ENCODE measurements at regions not wholly inside any gene's neighbourhood (a gene's known extent, or its start where the extent isn't known, plus 50 kb on each side); places are given as distances from the start of the nearest gene placed in this dataset.

GRCh38 chr16:54652201-54652770 lies 278.4 kb upstream of the IRX5 start:
- no peak overlapping the region for H3K27ac Mint-ChIP-seq
- DNase-seq (no peak), ATAC-seq (ENCODE audit: low read depth in 2 of 2) (no peak)
- peaks cover 6% of the 10 kb centered on the region for H3K27me3 ChIP-seq (ENCODE audit: control insufficient read depth, insufficient read depth, low read length)
- peaks cover 0 to 6% (median 0%) of the 10 kb centered on the region in 7 donors for H3K9me3 Mint-ChIP-seq
- no peaks in the 10 kb centered on the region for H3K9me3 ChIP-seq (ENCODE audit: control insufficient read depth in 2 of 2, low read length in 2 of 2)
- no peaks in the 10 kb centered on the region for H3K36me3 Mint-ChIP-seq
- H3K4me1 ChIP-seq (ENCODE audit: control insufficient read depth, insufficient read depth, low read length, poor library complexity, severe bottlenecking), result no peaks in the 10 kb centered on the region
- H3K36me3 ChIP-seq (ENCODE audit: control insufficient read depth, insufficient read depth, low read length), result no peaks in the 10 kb centered on the region
- H3K4me3 Mint-ChIP-seq, result no peak overlapping the region
- H3K27ac ChIP-seq (ENCODE audit: insufficient read depth, low read length, poor library complexity, severe bottlenecking), result no peak overlapping the region
- peaks cover 13% of the 10 kb centered on the region for H3K27me3 Mint-ChIP-seq
- H3K4me1 Mint-ChIP-seq, result no peaks in the 10 kb centered on the region
- H3K4me3 ChIP-seq (ENCODE audit: low read depth, low read length), result no peak overlapping the region

GRCh38 chr16:54651440-54652195 lies 279.0 kb upstream of the IRX5 start:
- peaks cover 0 to 5% (median 0%) of the 10 kb centered on the region in 7 donors for H3K9me3 Mint-ChIP-seq
- Histone ChIP-seq H3K27ac (ENCODE audit: insufficient read depth, low read length, poor library complexity, severe bottlenecking) (no peak overlapping the region), H3K36me3 (ENCODE audit: control insufficient read depth, insufficient read depth, low read length) (no peaks in the 10 kb centered on the region), H3K4me3 (ENCODE audit: low read depth, low read length) (no peak overlapping the region), H3K9me3 (ENCODE audit: control insufficient read depth in 2 of 2, low read length in 2 of 2) (no peaks in the 10 kb centered on the region), H3K27me3 (ENCODE audit: control insufficient read depth, insufficient read depth, low read length) (peaks cover 6% of the 10 kb centered on the region), H3K4me1 (ENCODE audit: control insufficient read depth, insufficient read depth, low read length, poor library complexity, severe bottlenecking) (no peaks in the 10 kb centered on the region)
- H3K36me3 Mint-ChIP-seq, result no peaks in the 10 kb centered on the region
- peaks cover 14% of the 10 kb centered on the region for H3K27me3 Mint-ChIP-seq
- ATAC-seq (ENCODE audit: low read depth in 2 of 2) (no peak), DNase-seq (no peak)
- no peak overlapping the region for H3K27ac Mint-ChIP-seq
- H3K4me3 Mint-ChIP-seq, result no peak overlapping the region
- no peaks in the 10 kb centered on the region for H3K4me1 Mint-ChIP-seq

DNA sequence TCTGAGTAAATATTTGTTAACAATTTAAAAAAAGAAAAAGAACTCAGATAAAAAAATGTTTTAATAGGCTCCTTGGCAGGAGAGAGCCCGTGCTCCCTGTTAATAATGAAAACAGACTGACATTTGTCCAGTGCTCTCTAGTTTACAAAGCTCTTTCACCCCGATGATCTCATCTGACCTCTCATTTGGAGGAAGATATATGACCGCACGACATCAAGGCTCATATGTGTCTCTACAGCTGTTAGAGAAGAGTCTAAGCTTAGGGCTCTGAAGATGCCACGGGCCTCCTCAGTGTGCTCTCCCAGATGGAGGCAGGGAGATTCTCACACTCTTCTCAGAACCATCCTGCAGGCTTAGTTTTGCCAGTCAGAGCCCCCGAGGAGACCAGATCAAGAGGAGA lies 280.8 kb upstream of the IRX5 start:
- Histone ChIP-seq H3K27me3 (ENCODE audit: control insufficient read depth, insufficient read depth, low read length) (no peaks in the 10 kb centered on the region), H3K4me3 (ENCODE audit: low read depth, low read length) (no peak overlapping the region), H3K9me3 (ENCODE audit: control insufficient read depth in 2 of 2, low read length in 2 of 2) (no peaks in the 10 kb centered on the region), H3K4me1 (ENCODE audit: control insufficient read depth, insufficient read depth, low read length, poor library complexity, severe bottlenecking) (no peaks in the 10 kb centered on the region), H3K27ac (ENCODE audit: insufficient read depth, low read length, poor library complexity, severe bottlenecking) (no peak overlapping the region), H3K36me3 (ENCODE audit: control insufficient read depth, insufficient read depth, low read length) (no peaks in the 10 kb centered on the region)
- ATAC-seq (ENCODE audit: low read depth in 2 of 2) (no peak), DNase-seq (no peak)
- H3K9me3 Mint-ChIP-seq, result peaks cover 0 to 2% (median 0%) of the 10 kb centered on the region in 7 donors
- H3K4me3 Mint-ChIP-seq, result no peak overlapping the region
- H3K27me3 Mint-ChIP-seq, result peaks cover 8% of the 10 kb centered on the region
- H3K27ac Mint-ChIP-seq, result no peak overlapping the region
- H3K4me1 Mint-ChIP-seq, result no peaks in the 10 kb centered on the region
- no peaks in the 10 kb centered on the region for H3K36me3 Mint-ChIP-seq

GRCh38 chr16:54648575-54648974 lies 282.1 kb upstream of the IRX5 start:
- Mint-ChIP-seq H3K27ac (no peak overlapping the region), H3K9me3 (peaks cover 0 to 2% (median 0%) of the 10 kb centered on the region in 7 donors), H3K27me3 (peaks cover 8% of the 10 kb centered on the region), H3K4me3 (no peak overlapping the region), H3K36me3 (no peaks in the 10 kb centered on the region), H3K4me1 (no peaks in the 10 kb centered on the region)
- Histone ChIP-seq H3K9me3 (ENCODE audit: control insufficient read depth in 2 of 2, low read length in 2 of 2) (no peaks in the 10 kb centered on the region), H3K36me3 (ENCODE audit: control insufficient read depth, insufficient read depth, low read length) (no peaks in the 10 kb centered on the region), H3K27ac (ENCODE audit: insufficient read depth, low read length, poor library complexity, severe bottlenecking) (no peak overlapping the region), H3K27me3 (ENCODE audit: control insufficient read depth, insufficient read depth, low read length) (no peaks in the 10 kb centered on the region), H3K4me1 (ENCODE audit: control insufficient read depth, insufficient read depth, low read length, poor library complexity, severe bottlenecking) (no peaks in the 10 kb centered on the region), H3K4me3 (ENCODE audit: low read depth, low read length) (no peak overlapping the region)
- DNase-seq (no peak), ATAC-seq (ENCODE audit: low read depth in 2 of 2) (no peak)

- Mint-ChIP-seq H3K9me3 (peaks cover 0 to 2% (median 0%) of the 10 kb centered on the region in 7 donors), H3K4me3 (no peak overlapping the region), H3K4me1 (no peaks in the 10 kb centered on the region), H3K27ac (no peak overlapping the region), H3K27me3 (peaks cover 8% of the 10 kb centered on the region), H3K36me3 (no peaks in the 10 kb centered on the region)
- no peak overlapping the region for H3K27ac ChIP-seq (ENCODE audit: insufficient read depth, low read length, poor library complexity, severe bottlenecking)
- H3K4me3 ChIP-seq (ENCODE audit: low read depth, low read length), result no peak overlapping the region
- H3K36me3 ChIP-seq (ENCODE audit: control insufficient read depth, insufficient read depth, low read length), result no peaks in the 10 kb centered on the region
- H3K27me3 ChIP-seq (ENCODE audit: control insufficient read depth, insufficient read depth, low read length), result no peaks in the 10 kb centered on the region
- DNase-seq (no peak), ATAC-seq (ENCODE audit: low read depth in 2 of 2) (no peak)
- no peaks in the 10 kb centered on the region for H3K9me3 ChIP-seq (ENCODE audit: control insufficient read depth in 2 of 2, low read length in 2 of 2)
- no peaks in the 10 kb centered on the region for H3K4me1 ChIP-seq (ENCODE audit: control insufficient read depth, insufficient read depth, low read length, poor library complexity, severe bottlenecking)
Measured at GRCh38 chr16:54647725-54648221, 282.9 kb upstream of the IRX5 start.

GRCh38 chr16:54647216-54647615 lies 283.4 kb upstream of the IRX5 start:
- H3K27me3 Mint-ChIP-seq, result peaks cover 8% of the 10 kb centered on the region
- H3K4me1 Mint-ChIP-seq, result no peaks in the 10 kb centered on the region
- Histone ChIP-seq H3K27me3 (ENCODE audit: control insufficient read depth, insufficient read depth, low read length) (no peaks in the 10 kb centered on the region), H3K27ac (ENCODE audit: insufficient read depth, low read length, poor library complexity, severe bottlenecking) (no peak overlapping the region), H3K4me3 (ENCODE audit: low read depth, low read length) (no peak overlapping the region), H3K9me3 (ENCODE audit: control insufficient read depth in 2 of 2, low read length in 2 of 2) (no peaks in the 10 kb centered on the region), H3K36me3 (ENCODE audit: control insufficient read depth, insufficient read depth, low read length) (no peaks in the 10 kb centered on the region), H3K4me1 (ENCODE audit: control insufficient read depth, insufficient read depth, low read length, poor library complexity, severe bottlenecking) (no peaks in the 10 kb centered on the region)
- H3K9me3 Mint-ChIP-seq, result peaks cover 0 to 2% (median 0%) of the 10 kb centered on the region in 7 donors
- no peaks in the 10 kb centered on the region for H3K36me3 Mint-ChIP-seq
- no peak overlapping the region for H3K4me3 Mint-ChIP-seq
- no peak for DNase-seq
- no peak for ATAC-seq (ENCODE audit: low read depth in 2 of 2)
- no peak overlapping the region for H3K27ac Mint-ChIP-seq

- DNase-seq (no peak), ATAC-seq (ENCODE audit: low read depth in 2 of 2) (no peak)
- no peaks in the 10 kb centered on the region for H3K27me3 ChIP-seq (ENCODE audit: control insufficient read depth, insufficient read depth, low read length)
- Mint-ChIP-seq H3K4me1 (no peaks in the 10 kb centered on the region), H3K9me3 (peaks cover 0 to 2% (median 0%) of the 10 kb centered on the region in 7 donors), H3K27me3 (peaks cover 4% of the 10 kb centered on the region), H3K27ac (no peak overlapping the region), H3K36me3 (no peaks in the 10 kb centered on the region), H3K4me3 (no peak overlapping the region)
- H3K9me3 ChIP-seq (ENCODE audit: control insufficient read depth in 2 of 2, low read length in 2 of 2), result no peaks in the 10 kb centered on the region
- H3K4me1 ChIP-seq (ENCODE audit: control insufficient read depth, insufficient read depth, low read length, poor library complexity, severe bottlenecking), result no peaks in the 10 kb centered on the region
- H3K27ac ChIP-seq (ENCODE audit: insufficient read depth, low read length, poor library complexity, severe bottlenecking), result no peak overlapping the region
- no peaks in the 10 kb centered on the region for H3K36me3 ChIP-seq (ENCODE audit: control insufficient read depth, insufficient read depth, low read length)
- no peak overlapping the region for H3K4me3 ChIP-seq (ENCODE audit: low read depth, low read length)
Measured at GRCh38 chr16:54645345-54645744, 285.3 kb upstream of the IRX5 start.

All from CD4-positive, CD25-positive, alpha-beta regulatory T cell (primary cell).